Gastroesophageal sphincter (tissue), 4 donors: ENCODE measurements at regions not wholly inside any gene's neighbourhood (a gene's known extent, or its start where the extent isn't known, plus 50 kb on each side); places are given as distances from the start of the nearest gene placed in this dataset.

Experiments used
- ATAC-seq: fragments of 150-250 bp; one replicate; pipeline ENCODE4 v1.9.1; 2016; ENCODE audit warnings: mild to moderate bottlenecking, moderate library complexity
- H3K27ac ChIP-seq, 4 donors: fragments of 200-600 bp; sonication (generic) in 3 of 4; 1 replicate in 3 of 4; 2 replicates in 1 of 4; pipeline ENCODE4 v1.5.1; 2016 to 2019
- H3K27me3 ChIP-seq: fragments of 200-600 bp; sonication (generic); one replicate; pipeline ENCODE4 v1.5.1; 2019
- H3K36me3 ChIP-seq, 2 donors: fragments of 200-600 bp; sonication (generic); one replicate each; pipeline ENCODE4 v1.5.1; 2019; ENCODE audit warnings: control low read depth in 1 of 2
- H3K4me1 ChIP-seq, 3 donors: fragments of 200-600 bp; sonication (generic); 1 replicate in 2 of 3; 2 replicates in 1 of 3; pipeline ENCODE4 v1.5.1; 2016 to 2019; ENCODE audit warnings: control low read depth in 2 of 3
- H3K4me3 ChIP-seq, 2 donors: fragments of 200-600 bp; sonication (generic); one replicate each; pipeline ENCODE4 v1.5.1; 2019; ENCODE audit warnings: mild to moderate bottlenecking in 1 of 2, moderate library complexity in 1 of 2
- H3K9me3 ChIP-seq, 3 donors: fragments of 200-600 bp; sonication (generic); one replicate each; pipeline ENCODE4 v1.5.1; 2017 to 2019; ENCODE audit warnings: control low read depth in 2 of 3
- EP300 ChIP-seq: sonication (generic); formaldehyde crosslinking; IDR thresholded peaks from one replicate; pipeline ENCODE4 v1.6.1; 2017; ENCODE audit warnings: antibody characterized with exemption, mild to moderate bottlenecking
- POLR2A ChIP-seq, 2 donors: fragments of 450-650 bp; IDR thresholded peaks; one replicate each; pipeline ENCODE4 v1.6.1; 2017; ENCODE audit warnings: antibody characterized with exemption in 2 of 2, mild to moderate bottlenecking in 2 of 2, moderate library complexity in 1 of 2
- POLR2AphosphoS5 ChIP-seq: sonication (generic); formaldehyde crosslinking; IDR thresholded peaks from one replicate; pipeline ENCODE4 v1.6.1; 2017; ENCODE audit warnings: antibody characterized with exemption
- WGBS, 2 donors: methylation state at CpG; one replicate each; pipeline ENCODE4 v1.1.5; 2018; ENCODE audit warnings: low coverage in 1 of 2; 5-methylcytosine and 5-hydroxymethylcytosine counted together
- TF ChIP-seq, protein P1 (sequence below), 4 experiments: fragments of 200-600 bp in 2 of 4; fragments of 450-650 bp in 2 of 4; sonication (generic) in 1 of 4; IDR thresholded peaks; one replicate each; pipeline ENCODE4 v1.5.1; 2017 to 2019; ENCODE audit warnings: antibody characterized with exemption in 4 of 4, mild to moderate bottlenecking in 2 of 4, moderate library complexity in 2 of 4

DNA sequence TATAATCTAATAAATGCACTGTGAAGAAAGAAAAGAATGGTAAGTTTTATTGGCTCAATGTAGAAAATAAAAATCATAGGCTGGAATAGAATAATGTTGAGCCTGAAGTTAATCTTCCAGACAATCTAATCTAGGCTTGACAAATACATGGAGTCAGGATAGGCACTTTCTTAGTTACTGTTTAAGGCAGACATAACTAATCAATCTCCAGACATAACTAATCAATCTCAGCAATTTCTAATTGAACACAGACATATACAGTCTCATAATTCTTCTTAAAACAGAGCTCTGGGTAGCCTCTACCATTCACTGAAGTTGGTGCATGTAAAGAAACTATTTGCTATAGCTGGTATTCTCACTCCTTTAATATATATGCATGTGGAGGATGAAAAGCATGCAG is 150.1 kb upstream of the CTAGE1 start:
- H3K9me3 ChIP-seq: no peaks in the 10 kb centered on the region
- no peaks in the 10 kb centered on the region for H3K27me3 ChIP-seq
- no peaks in the 10 kb centered on the region for H3K36me3 ChIP-seq
- peaks cover 0 to 4% (median 2%) of the 10 kb centered on the region in 3 donors for H3K4me1 ChIP-seq
- ATAC-seq: no peak
- no peak overlapping the region for H3K27ac ChIP-seq
- no peak overlapping the region for H3K4me3 ChIP-seq
- no peak for TF ChIP-seq EP300

DNA sequence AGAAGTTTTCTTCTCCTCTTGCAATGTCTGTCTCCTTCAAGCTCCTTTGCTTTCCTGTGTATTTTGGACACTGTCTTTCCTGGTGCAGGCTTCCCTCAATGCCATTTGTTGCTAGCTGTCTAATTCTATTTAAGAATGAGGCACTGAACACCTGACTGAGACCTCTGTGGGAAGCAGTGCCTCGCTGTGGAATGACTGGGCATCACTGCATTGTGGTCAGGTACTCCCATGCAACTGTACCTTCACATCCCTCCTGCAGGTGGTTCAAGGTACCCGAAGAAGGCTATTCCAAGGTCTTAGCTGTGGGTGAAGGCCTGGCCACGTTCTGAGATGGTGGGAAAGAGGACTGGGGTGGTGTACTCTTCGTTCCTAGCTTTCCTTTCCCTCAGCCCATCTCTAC is 152.8 kb upstream of the CTAGE1 start:
- 77 to 80% methylated on average over 2 of the region's 4 CpGs for WGBS, 2 donors
- no peaks in the 10 kb centered on the region for H3K36me3 ChIP-seq
- no peaks in the 10 kb centered on the region for H3K9me3 ChIP-seq
- no peaks in the 10 kb centered on the region for H3K4me1 ChIP-seq
- no peak for ATAC-seq
- H3K27ac ChIP-seq: no peak overlapping the region
- TF ChIP-seq POLR2AphosphoS5 (no peak), POLR2A (IDR thresholded peaks at IDR 0.05) (no peak), EP300 (no peak)
- TF ChIP-seq, protein P1, sequence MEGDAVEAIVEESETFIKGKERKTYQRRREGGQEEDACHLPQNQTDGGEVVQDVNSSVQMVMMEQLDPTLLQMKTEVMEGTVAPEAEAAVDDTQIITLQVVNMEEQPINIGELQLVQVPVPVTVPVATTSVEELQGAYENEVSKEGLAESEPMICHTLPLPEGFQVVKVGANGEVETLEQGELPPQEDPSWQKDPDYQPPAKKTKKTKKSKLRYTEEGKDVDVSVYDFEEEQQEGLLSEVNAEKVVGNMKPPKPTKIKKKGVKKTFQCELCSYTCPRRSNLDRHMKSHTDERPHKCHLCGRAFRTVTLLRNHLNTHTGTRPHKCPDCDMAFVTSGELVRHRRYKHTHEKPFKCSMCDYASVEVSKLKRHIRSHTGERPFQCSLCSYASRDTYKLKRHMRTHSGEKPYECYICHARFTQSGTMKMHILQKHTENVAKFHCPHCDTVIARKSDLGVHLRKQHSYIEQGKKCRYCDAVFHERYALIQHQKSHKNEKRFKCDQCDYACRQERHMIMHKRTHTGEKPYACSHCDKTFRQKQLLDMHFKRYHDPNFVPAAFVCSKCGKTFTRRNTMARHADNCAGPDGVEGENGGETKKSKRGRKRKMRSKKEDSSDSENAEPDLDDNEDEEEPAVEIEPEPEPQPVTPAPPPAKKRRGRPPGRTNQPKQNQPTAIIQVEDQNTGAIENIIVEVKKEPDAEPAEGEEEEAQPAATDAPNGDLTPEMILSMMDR (IDR thresholded peaks at IDR 0.05): no peak
- no peak overlapping the region for H3K4me3 ChIP-seq
- no peaks in the 10 kb centered on the region for H3K27me3 ChIP-seq

DNA sequence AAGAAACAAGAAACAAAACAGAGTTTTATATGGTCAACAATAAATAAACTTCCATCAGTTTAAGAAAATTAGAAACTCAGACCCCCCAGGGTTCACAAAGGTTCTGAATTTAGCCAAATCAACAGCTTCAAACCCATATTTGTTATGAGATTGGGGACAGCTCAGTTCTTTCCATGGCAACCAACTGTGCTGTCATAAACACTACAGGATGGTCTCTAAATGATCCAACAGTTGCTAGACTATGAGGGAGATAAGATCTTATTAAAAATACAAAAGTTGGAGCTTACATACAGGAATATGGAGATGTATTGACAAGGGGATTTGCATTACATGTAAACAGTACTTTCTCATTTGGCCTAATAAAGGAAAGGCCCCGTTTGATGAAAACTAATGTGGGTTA is 154.6 kb upstream of the CTAGE1 start:
- no peaks in the 10 kb centered on the region for H3K4me1 ChIP-seq
- no peak for ATAC-seq
- no peaks in the 10 kb centered on the region for H3K27me3 ChIP-seq
- no peak overlapping the region for H3K27ac ChIP-seq
- no peak overlapping the region for H3K4me3 ChIP-seq
- no peaks in the 10 kb centered on the region for H3K9me3 ChIP-seq
- H3K36me3 ChIP-seq: no peaks in the 10 kb centered on the region
- WGBS, 2 donors: 40 to 41% methylated on average over 1 of the region's 1 CpG
- TF ChIP-seq, protein P1 (IDR thresholded peaks at IDR 0.05): no peak
- TF ChIP-seq POLR2AphosphoS5 (no peak), POLR2A (IDR thresholded peaks at IDR 0.05) (no peak), EP300 (no peak)

DNA sequence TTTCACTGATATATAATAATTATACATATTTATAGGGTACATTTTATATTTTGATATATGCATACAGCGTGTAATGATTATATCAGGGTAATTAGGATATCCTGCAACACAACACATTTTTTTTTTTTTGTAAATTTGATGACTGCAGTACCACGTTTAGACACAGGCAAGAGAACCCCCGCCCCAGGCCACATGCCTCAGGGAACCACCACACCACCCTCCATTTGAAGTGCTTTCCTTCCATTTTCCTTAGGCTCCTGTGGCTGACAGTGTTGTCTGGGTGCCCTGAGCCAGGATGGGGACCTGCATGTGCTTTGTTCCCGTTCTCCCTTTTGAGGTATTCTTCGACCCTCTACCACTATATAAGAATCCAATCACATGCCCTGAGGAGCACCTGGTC is 161.6 kb upstream of the CTAGE1 start:
- no peaks in the 10 kb centered on the region for H3K36me3 ChIP-seq
- no peak overlapping the region for H3K27ac ChIP-seq
- H3K4me3 ChIP-seq: no peak overlapping the region
- WGBS, 2 donors: 84 to 86% methylated on average over 3 to 5 of the region's 5 CpGs
- ATAC-seq: no peak
- H3K27me3 ChIP-seq: no peaks in the 10 kb centered on the region
- no peaks in the 10 kb centered on the region for H3K4me1 ChIP-seq
- TF ChIP-seq, protein P1 (IDR thresholded peaks at IDR 0.05): no peak
- TF ChIP-seq EP300 (no peak), POLR2A (IDR thresholded peaks at IDR 0.05) (no peak), POLR2AphosphoS5 (no peak)
- no peaks in the 10 kb centered on the region for H3K9me3 ChIP-seq

DNA sequence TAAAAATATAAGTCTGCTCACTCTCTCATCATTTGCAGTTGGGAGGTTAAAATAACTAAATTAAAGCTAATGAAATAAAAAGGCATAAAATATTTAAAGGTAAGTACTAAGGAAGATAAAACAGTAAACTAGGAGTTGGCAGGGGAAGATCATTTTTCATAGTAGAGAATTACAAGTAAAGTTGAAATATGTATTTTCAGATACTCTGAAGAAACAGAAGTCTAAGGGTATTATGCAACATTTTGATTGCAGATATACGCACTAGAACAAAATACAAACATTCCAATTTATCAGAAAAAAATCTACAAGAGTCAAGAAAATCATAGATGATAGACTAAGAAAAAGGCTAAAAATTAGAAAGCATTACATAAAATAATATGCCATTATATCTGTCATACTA is 167.6 kb upstream of the CTAGE1 start:
- ATAC-seq: no peak
- H3K4me3 ChIP-seq: no peak overlapping the region
- H3K4me1 ChIP-seq: no peaks in the 10 kb centered on the region
- H3K27ac ChIP-seq: no peak overlapping the region
- H3K9me3 ChIP-seq: peaks cover 0 to 9% (median 0%) of the 10 kb centered on the region in 3 donors
- H3K27me3 ChIP-seq: no peaks in the 10 kb centered on the region
- TF ChIP-seq POLR2AphosphoS5 (no peak), EP300 (no peak), POLR2A (IDR thresholded peaks at IDR 0.05) (no peak)
- TF ChIP-seq, protein P1 (IDR thresholded peaks at IDR 0.05): no peak
- H3K36me3 ChIP-seq: no peaks in the 10 kb centered on the region
- WGBS, 2 donors: 62 to 94% methylated on average over 1 of the region's 1 CpG

DNA sequence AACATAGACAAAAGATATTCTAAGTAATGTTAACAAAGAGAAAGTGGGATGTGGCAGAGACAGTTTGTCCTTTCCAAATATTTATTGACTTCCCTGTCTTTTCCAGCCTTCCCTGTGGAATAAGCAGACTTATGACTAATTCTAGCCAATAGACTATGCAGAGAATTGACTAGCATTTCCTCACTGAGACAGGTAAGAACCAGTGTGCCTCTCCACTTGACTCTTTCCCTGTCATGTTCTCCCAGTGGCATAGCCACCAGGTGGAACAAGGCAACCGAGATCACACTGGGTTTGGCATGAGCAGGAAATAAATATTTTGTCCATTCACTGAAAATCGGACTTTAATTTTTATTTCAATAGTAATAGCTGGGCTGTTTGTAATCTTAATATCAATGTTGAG is 168.1 kb upstream of the CTAGE1 start:
- TF ChIP-seq POLR2A (IDR thresholded peaks at IDR 0.05): no peak
- TF ChIP-seq POLR2AphosphoS5: no peak
- TF ChIP-seq EP300: no peak
- TF ChIP-seq, protein P1 (IDR thresholded peaks at IDR 0.05): no peak
- no peak overlapping the region for H3K27ac ChIP-seq
- no peaks in the 10 kb centered on the region for H3K36me3 ChIP-seq
- peaks cover 0 to 9% (median 0%) of the 10 kb centered on the region in 3 donors for H3K9me3 ChIP-seq
- H3K4me1 ChIP-seq: no peaks in the 10 kb centered on the region
- H3K27me3 ChIP-seq: no peaks in the 10 kb centered on the region
- H3K4me3 ChIP-seq: no peak overlapping the region
- WGBS, 2 donors: 82 to 92% methylated on average over 2 of the region's 2 CpGs
- ATAC-seq: no peak
